ENCODE measurements at regions not wholly inside any gene's neighbourhood (a gene's known extent, or its start where the extent isn't known, plus 50 kb on each side); places are given as distances from the start of the nearest gene placed in this dataset.

DNA sequence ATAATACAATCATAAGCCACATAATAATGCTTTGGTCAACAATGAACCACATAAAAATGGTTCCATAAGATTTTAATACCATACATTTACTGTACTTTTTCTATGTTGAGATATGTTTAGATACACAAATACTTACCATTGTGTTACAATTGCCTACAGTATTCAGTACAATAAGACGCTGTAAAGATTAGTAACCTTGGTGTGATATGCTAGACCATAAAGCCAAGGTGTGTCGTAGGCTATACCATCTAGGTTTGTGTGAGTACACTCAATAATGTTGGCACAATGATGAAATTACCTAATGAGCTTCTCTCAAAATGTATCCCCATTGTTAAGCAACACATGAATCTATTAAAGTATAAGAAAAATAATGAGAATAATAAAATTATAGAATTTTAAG, 662.3 kb downstream of the SATB2 start:
- H3K4me3 Mint-ChIP-seq, result no peak overlapping the region
- no peaks in the 10 kb centered on the region for H3K4me1 Mint-ChIP-seq
- no peaks in the 10 kb centered on the region for H3K9me3 Mint-ChIP-seq

DNA sequence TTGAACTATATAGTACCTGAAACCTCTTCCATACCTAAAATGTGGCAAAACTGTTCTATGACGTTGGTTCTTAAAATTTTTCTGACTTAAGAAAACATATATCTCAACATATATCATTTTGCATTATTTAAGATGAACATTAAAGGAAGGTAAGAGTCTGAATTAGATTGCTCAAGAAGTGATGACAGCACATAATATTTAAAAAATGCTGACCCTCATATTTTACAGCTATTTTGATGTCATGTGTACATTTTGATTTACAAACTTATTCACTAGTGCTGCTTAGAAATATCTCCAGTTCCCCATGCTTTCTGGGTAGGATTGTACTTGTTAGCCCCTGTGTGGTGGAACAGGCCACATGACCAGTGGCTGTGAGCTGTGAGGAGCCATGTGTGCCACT, 666.1 kb downstream of the SATB2 start:
- no peaks in the 10 kb centered on the region for H3K4me1 Mint-ChIP-seq
- CTCF ChIA-PET, result interaction anchor here (0.8 kb wide), 1 partner anchor 16 kb away, joined by 3 read pairs; no protein-coding TSS in a partner anchor

More for the DNA sequence above, 662.3 kb downstream of the SATB2 start:
- no peaks in the 10 kb centered on the region for H3K27me3 Mint-ChIP-seq
- H3K36me3 Mint-ChIP-seq, result no peaks in the 10 kb centered on the region
- CTCF ChIA-PET, result no interaction called here
- no peak for DNase-seq
- H3K27ac Mint-ChIP-seq, result no peak overlapping the region

DNA sequence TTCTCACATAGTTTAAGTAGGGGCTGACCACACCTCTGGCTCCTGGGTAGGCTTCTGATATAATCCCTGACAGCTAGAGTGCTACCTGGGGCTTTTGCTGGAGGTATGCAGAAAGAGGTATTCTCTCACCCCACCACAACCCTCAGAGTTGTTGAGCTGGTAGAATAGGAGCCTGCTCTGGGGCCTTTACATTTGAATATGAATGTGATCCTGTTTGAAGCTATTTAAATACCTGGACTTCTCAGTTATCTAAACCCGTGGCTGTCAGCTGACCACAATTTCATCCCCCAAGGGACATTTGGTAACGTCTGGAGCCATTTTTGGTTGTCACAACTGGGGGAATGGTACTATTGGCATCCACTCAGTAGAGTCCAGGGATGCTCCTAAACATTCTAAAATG, 669.1 kb downstream of the SATB2 start:
- Mint-ChIP-seq H3K36me3 (no peaks in the 10 kb centered on the region), H3K4me3 (no peak overlapping the region), H3K9me3 (no peaks in the 10 kb centered on the region), H3K27me3 (no peaks in the 10 kb centered on the region), H3K27ac (no peak overlapping the region), H3K4me1 (no peaks in the 10 kb centered on the region)
- no peak for DNase-seq
- CTCF ChIA-PET, result no interaction called here

More for the DNA sequence above, 666.1 kb downstream of the SATB2 start:
- no peak for DNase-seq
- H3K27ac Mint-ChIP-seq, result no peak overlapping the region
- no peaks in the 10 kb centered on the region for H3K27me3 Mint-ChIP-seq
- no peaks in the 10 kb centered on the region for H3K36me3 Mint-ChIP-seq
- no peaks in the 10 kb centered on the region for H3K9me3 Mint-ChIP-seq
- H3K4me3 Mint-ChIP-seq, result no peak overlapping the region

DNA sequence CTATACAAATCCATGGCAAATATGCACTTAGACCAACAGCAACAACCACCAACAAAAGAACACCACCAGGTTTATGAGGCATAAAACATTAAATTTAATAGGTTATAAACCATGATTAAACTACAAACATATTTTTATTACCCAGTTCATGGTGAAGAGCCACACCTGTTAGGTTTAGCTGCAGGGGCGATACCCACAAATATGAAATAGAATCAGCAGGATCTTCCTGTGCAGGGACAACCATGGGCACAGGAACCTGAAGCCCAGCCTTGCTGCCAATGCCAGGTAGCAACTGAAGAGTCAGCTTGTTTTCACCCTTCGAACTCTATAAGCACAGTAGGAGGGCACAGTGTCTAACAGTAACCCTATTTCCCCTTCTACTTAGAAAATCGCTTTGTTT, 675.0 kb downstream of the SATB2 start:
- Mint-ChIP-seq H3K4me3 (no peak overlapping the region), H3K27me3 (peaks cover 3% of the 10 kb centered on the region), H3K36me3 (no peaks in the 10 kb centered on the region), H3K27ac (no peak overlapping the region), H3K4me1 (no peaks in the 10 kb centered on the region), H3K9me3 (no peaks in the 10 kb centered on the region)
- CTCF ChIA-PET, result no interaction called here
- no peak for DNase-seq

DNA sequence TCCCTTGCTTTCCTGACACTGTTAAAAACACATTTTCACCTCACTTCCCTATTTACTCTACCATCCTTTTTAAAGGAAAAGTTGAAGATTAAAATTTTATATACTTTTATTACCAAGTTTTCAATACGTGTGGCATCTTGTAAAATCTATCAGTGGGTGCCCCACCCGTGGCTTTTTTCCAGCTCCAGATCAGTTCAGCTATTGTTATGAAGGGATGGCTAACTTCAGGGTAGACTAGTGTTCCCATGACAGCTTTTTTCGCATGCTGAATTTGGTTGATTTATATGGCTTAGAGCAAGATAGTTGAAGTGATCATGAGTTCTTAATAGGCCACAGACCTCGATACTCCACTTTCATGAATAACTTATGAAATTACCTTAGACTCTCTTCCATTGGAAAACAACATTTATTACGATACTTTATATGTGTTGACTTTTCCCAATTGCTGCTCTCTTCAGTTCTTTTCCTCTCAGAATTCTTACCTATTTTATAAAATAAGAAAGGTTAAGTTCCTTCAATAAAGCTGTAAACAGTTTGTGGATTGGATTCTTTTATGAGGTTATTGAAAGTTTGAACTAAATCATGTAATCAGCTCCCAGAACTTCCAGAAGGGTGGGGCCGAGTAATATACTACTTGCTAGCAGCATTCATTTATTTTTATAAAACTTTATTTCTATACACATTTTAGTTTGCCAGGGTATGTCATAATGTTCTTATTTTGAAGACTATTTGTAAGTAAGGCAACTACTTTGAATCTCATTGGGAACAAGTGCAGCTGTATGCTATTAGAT, 680.9 kb downstream of the SATB2 start:
- H3K4me1 Mint-ChIP-seq, result no peaks in the 10 kb centered on the region
- H3K27ac Mint-ChIP-seq, result no peak overlapping the region
- DNase-seq, result no peak
- CTCF ChIA-PET, result no interaction called here
- H3K27me3 Mint-ChIP-seq, result peaks cover 3% of the 10 kb centered on the region
- no peaks in the 10 kb centered on the region for H3K36me3 Mint-ChIP-seq
- no peak overlapping the region for H3K4me3 Mint-ChIP-seq
- no peaks in the 10 kb centered on the region for H3K9me3 Mint-ChIP-seq

DNA sequence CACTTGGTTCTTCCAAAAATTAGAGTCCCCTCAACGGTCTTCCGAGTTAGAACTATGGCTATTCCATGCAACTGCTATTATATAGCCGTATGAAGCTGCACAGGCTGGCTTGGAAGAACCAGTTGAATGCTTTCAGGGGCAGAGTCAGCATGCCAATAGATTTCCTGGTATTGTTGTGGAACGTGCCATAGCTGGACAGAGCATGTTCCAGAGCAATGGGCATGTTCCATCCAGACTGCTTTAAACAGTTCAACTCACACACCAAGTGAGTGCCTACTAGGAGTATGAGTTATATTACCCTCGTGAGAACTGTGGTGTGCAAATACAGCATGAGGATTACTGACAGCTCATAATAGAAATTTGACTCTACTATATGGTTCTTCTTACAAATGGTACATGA, 682.0 kb downstream of the SATB2 start:
- peaks cover 3% of the 10 kb centered on the region for H3K27me3 Mint-ChIP-seq
- no peak overlapping the region for H3K27ac Mint-ChIP-seq
- H3K36me3 Mint-ChIP-seq, result no peaks in the 10 kb centered on the region
- CTCF ChIA-PET, result interaction anchor here (0.9 kb wide), 1 partner anchor 16 kb away, joined by 3 read pairs; no protein-coding TSS in a partner anchor
- DNase-seq, result no peak
- H3K4me3 Mint-ChIP-seq, result no peak overlapping the region
- H3K4me1 Mint-ChIP-seq, result no peaks in the 10 kb centered on the region
- no peaks in the 10 kb centered on the region for H3K9me3 Mint-ChIP-seq

DNA sequence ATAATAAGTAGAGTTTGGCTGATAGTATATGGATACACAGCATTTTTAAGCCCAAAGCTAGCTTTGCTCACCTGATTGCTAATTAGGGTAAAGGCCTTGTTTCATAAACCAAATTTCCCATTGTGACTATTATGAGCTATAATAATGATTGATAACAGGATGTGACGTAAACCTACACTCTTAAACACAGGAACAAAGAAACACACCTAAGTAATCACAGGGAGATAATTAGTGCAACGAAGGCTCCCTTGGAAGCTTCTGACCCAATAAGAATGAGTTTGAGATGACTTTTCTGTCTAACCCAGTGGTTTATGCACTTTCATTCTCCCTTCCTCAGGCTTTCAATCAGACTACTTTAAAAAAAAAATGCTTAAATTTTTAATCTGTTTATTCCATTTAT, 683.2 kb downstream of the SATB2 start:
- H3K9me3 Mint-ChIP-seq, result no peaks in the 10 kb centered on the region
- DNase-seq, result no peak
- no peak overlapping the region for H3K27ac Mint-ChIP-seq
- no peaks in the 10 kb centered on the region for H3K4me1 Mint-ChIP-seq
- H3K36me3 Mint-ChIP-seq, result no peaks in the 10 kb centered on the region
- CTCF ChIA-PET, result no interaction called here
- no peak overlapping the region for H3K4me3 Mint-ChIP-seq
- peaks cover 3% of the 10 kb centered on the region for H3K27me3 Mint-ChIP-seq

DNA sequence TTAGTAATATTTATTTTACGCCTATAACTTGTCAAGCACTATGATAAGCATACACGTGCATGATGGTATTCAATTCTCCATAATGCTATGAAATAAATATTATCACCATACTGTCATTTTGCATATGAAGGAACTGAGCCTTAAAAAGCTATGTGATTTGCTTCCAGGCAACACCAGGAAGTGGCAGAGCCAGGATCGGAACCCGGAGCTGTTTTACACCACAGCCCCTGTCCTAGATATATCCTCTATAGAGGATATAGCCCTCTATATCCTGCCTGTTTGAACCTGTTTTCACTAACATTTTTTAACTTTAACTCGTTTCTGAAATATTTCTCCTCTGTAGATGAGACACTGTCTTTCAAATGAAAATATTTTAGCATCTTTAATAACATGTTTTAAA, 690.0 kb downstream of the SATB2 start:
- no peak for DNase-seq
- CTCF ChIA-PET, result no interaction called here
- H3K4me1 Mint-ChIP-seq, result no peaks in the 10 kb centered on the region
- H3K4me3 Mint-ChIP-seq, result no peak overlapping the region
- no peak overlapping the region for H3K27ac Mint-ChIP-seq
- no peaks in the 10 kb centered on the region for H3K36me3 Mint-ChIP-seq
- H3K27me3 Mint-ChIP-seq, result no peaks in the 10 kb centered on the region
- no peaks in the 10 kb centered on the region for H3K9me3 Mint-ChIP-seq

DNA sequence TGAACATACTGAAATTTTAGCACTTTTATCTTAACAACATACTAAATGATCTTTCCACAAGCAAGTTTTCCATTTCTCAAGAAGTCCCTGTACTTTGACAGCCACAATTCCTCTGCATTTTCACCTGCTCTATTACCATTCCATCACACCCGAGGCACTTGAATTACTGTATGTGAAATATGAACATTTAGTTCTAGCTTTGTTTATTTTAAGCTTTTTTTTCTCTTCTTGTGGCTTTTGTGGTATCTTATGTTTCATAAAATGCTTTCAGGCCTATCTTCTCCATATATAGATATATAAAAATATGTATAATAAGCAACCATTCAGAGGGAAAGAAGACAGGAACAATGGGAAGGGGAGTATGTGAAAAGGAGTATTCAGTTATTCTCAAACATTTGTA, 693.9 kb downstream of the SATB2 start:
- Mint-ChIP-seq H3K4me3 (no peak overlapping the region), H3K27ac (no peak overlapping the region), H3K4me1 (no peaks in the 10 kb centered on the region)

DNA sequence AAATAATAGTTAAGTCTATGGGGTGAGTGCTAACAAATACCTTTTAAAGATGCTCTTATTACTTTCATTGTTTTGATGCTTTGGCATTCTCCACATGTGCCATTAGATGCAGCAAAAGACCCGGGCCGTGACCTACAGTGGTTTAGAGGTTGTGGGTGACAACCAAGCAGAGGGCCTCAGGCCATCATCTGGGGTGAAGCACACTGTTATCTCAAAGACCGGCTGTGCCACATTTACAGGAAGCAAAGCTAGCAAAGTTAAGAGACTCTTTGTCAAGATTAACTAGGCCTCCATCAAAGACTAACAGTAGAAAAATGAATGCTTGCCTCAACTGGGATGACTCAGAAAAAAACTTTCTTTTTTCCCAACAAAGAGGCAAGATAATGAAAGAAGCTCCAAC, 695.3 kb downstream of the SATB2 start:
- no peak overlapping the region for H3K27ac Mint-ChIP-seq

More for the DNA sequence above, 693.9 kb downstream of the SATB2 start:
- CTCF ChIA-PET, result no interaction called here
- Mint-ChIP-seq H3K36me3 (no peaks in the 10 kb centered on the region), H3K9me3 (no peaks in the 10 kb centered on the region), H3K27me3 (no peaks in the 10 kb centered on the region)
- DNase-seq, result no peak

DNA sequence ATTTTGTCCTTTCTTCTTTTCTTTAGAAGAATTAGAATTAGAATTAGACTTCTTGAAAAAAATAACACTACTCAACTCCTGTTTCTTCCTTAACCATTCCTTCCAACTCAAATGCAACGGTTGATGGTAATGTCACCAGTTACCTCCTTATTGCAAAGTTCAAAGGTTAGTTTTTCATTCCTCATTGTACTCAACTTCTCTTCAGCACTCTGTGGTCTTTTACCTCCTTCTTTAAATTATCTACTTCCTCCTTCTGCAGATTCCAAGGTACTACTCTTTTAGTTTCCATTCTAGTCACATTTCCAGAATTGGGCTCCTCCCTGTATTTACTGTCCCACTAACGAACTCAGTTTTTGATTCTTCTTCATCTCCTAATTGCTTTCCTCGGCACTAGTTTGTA, 700.7 kb downstream of the SATB2 start:
- Mint-ChIP-seq H3K27ac (no peak overlapping the region), H3K4me3 (no peak overlapping the region), H3K9me3 (no peaks in the 10 kb centered on the region), H3K4me1 (no peaks in the 10 kb centered on the region), H3K36me3 (no peaks in the 10 kb centered on the region), H3K27me3 (no peaks in the 10 kb centered on the region)
- DNase-seq, result no peak
- CTCF ChIA-PET, result no interaction called here

More for the DNA sequence above, 695.3 kb downstream of the SATB2 start:
- Mint-ChIP-seq H3K36me3 (no peaks in the 10 kb centered on the region), H3K4me3 (no peak overlapping the region), H3K9me3 (no peaks in the 10 kb centered on the region), H3K4me1 (no peaks in the 10 kb centered on the region), H3K27me3 (no peaks in the 10 kb centered on the region)
- DNase-seq, result no peak
- CTCF ChIA-PET, result no interaction called here

DNA sequence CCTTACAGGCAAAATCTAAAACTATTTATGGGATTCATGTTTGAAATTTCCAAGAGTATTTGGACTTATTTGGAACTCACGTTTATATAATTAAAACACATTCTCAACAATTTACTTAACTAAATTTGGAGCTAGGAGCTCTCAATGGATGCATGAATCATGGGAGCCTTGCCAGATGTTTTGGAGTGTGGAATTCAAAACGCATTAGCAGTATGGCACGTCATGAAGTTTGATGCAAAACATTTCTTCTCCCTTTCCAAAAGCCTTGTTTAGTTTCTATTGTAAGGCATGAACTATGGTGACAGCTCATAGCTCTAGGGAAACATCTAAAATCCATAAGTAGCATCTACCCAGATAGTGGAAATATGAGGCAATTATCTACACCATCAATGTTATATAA, 701.6 kb downstream of the SATB2 start:
- CTCF ChIA-PET, result no interaction called here

DNA sequence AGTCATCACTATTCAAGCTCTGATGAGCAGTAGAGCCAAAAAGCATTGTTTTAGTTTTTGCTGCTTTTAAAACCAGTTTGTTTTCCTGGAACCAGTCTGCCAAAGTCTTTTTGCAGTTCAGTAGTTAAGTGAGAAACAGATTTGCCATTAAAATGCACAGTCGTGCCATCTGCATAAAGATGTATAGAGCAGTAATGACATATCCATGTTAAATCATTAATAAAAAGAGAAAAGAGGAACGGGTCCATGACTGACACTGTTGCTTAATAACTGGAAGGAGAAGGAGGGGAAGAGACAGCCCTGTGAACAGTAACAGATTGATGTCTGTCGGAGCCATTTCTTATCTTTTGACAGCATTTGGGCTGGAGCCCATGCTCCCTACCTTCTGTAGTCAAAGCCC, 704.6 kb downstream of the SATB2 start:
- no peaks in the 10 kb centered on the region for H3K9me3 Mint-ChIP-seq
- no peak overlapping the region for H3K27ac Mint-ChIP-seq
- no peaks in the 10 kb centered on the region for H3K36me3 Mint-ChIP-seq
- H3K4me1 Mint-ChIP-seq, result no peaks in the 10 kb centered on the region
- no peak overlapping the region for H3K4me3 Mint-ChIP-seq
- no peaks in the 10 kb centered on the region for H3K27me3 Mint-ChIP-seq
- DNase-seq, result no peak
- CTCF ChIA-PET, result no interaction called here

More for the DNA sequence above, 701.6 kb downstream of the SATB2 start:
- H3K4me1 Mint-ChIP-seq, result no peaks in the 10 kb centered on the region
- no peaks in the 10 kb centered on the region for H3K36me3 Mint-ChIP-seq
- DNase-seq, result no peak
- H3K4me3 Mint-ChIP-seq, result no peak overlapping the region
- H3K27ac Mint-ChIP-seq, result no peak overlapping the region
- no peaks in the 10 kb centered on the region for H3K9me3 Mint-ChIP-seq
- H3K27me3 Mint-ChIP-seq, result no peaks in the 10 kb centered on the region

DNA sequence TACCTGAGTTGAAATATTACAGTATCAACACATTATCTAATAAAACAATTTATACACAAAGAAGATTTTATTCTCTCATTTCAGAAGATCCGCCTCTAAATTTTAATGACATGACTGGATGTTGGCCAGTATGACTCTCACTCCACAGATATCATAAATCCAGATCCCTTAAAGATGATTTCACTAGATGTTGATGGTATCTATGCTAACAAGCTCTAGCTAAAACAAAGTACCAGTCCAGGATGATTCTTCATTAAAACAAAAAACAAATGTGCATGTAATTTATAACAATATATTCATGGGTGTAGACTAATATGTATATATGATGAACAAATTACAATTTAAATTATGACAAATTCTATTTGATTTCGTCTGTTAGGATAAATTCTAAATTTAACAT, 708.4 kb downstream of the SATB2 start:
- no peaks in the 10 kb centered on the region for H3K9me3 Mint-ChIP-seq
- CTCF ChIA-PET, result no interaction called here
- H3K4me1 Mint-ChIP-seq, result no peaks in the 10 kb centered on the region

DNA sequence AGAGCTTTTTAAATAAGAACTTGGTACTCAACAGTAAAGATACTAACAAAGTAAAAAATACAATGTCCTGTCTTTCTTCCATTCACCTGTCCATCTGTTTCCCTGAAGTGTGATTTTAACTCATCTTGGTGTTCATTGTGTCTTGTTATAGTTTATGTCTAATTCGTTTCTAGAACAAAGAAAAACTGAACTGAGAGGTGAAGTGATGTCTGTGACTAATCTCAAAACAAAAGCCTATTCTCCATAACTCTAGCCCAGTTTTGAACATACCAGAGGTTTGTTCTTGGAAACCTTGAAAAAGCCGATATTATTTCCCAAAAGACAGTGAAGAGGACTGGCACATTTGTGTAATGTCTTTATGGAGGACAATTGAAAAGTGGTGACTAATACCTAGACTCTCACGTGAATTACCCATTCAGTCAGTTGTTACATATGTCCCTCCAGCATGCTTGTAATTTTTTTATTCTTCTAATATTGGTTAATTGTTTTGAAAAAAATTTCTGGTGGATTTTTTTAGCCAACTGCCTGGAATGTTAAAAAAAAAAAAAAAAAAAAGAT, 725.8 kb downstream of the SATB2 start:
- no peaks in the 10 kb centered on the region for H3K4me1 Mint-ChIP-seq
- H3K4me3 Mint-ChIP-seq, result no peak overlapping the region
- CTCF ChIA-PET, result no interaction called here
- H3K27ac Mint-ChIP-seq, result no peak overlapping the region
- H3K36me3 Mint-ChIP-seq, result no peaks in the 10 kb centered on the region
- H3K9me3 Mint-ChIP-seq, result no peaks in the 10 kb centered on the region
- DNase-seq, result no peak
- no peaks in the 10 kb centered on the region for H3K27me3 Mint-ChIP-seq

More for the DNA sequence above, 708.4 kb downstream of the SATB2 start:
- Mint-ChIP-seq H3K36me3 (no peaks in the 10 kb centered on the region), H3K4me3 (no peak overlapping the region), H3K27me3 (no peaks in the 10 kb centered on the region), H3K27ac (no peak overlapping the region)
- DNase-seq, result no peak

All from activated naive CD4-positive, alpha-beta T cell treated with anti-CD3 and anti-CD28 coated beads, Interleukin-2, amount 10 ng/mL, durations not matched to agents 7 days and 5 days (primary cell).